KMS-11 (cell line): ENCODE measurements at regions not wholly inside any gene's neighbourhood (a gene's known extent, or its start where the extent isn't known, plus 50 kb on each side); places are given as distances from the start of the nearest gene placed in this dataset.

Experiments
- H2AFZ ChIP-seq: fragments of 200-600 bp; sonication (generic); 2 replicates; pipeline ENCODE4 v1.6.1; 2016; ENCODE audit warnings: antibody characterized with exemption, mixed run types, low read depth
- H3K27ac ChIP-seq: fragments of 200-600 bp; sonication (generic); 2 replicates; pipeline ENCODE4 v1.6.1; 2016; ENCODE audit warnings: mild to moderate bottlenecking, mixed run types
- H3K27me3 ChIP-seq: fragments of 200-600 bp; sonication (generic); 2 replicates; pipeline ENCODE4 v1.6.1; 2017; ENCODE audit warnings: mild to moderate bottlenecking, low read depth, mixed run types, moderate library complexity; ENCODE audit not compliant: insufficient read depth
- H3K36me3 ChIP-seq: fragments of 200-600 bp; sonication (generic); 2 replicates; pipeline ENCODE4 v1.6.1; 2017; ENCODE audit warnings: mild to moderate bottlenecking, mixed run types; ENCODE audit not compliant: insufficient read depth
- H3K4me1 ChIP-seq: fragments of 200-600 bp; sonication (generic); 2 replicates; pipeline ENCODE4 v1.6.1; 2016; ENCODE audit warnings: mild to moderate bottlenecking, low read depth, mixed run types; ENCODE audit not compliant: poor library complexity, severe bottlenecking
- H3K4me2 ChIP-seq: fragments of 200-600 bp; sonication (generic); 2 replicates; pipeline ENCODE4 v1.7.0; 2016; ENCODE audit warnings: mild to moderate bottlenecking, mixed run types
- H3K4me3 ChIP-seq: fragments of 200-600 bp; sonication (generic); IDR thresholded peaks from 2 replicates; pipeline ENCODE4 v1.6.1; 2017; ENCODE audit warnings: low read depth, low read length, mixed read lengths; ENCODE audit not compliant: insufficient read depth
- H3K79me2 ChIP-seq: fragments of 200-600 bp; sonication (generic); 2 replicates; pipeline ENCODE4 v1.6.1; 2016; ENCODE audit warnings: low read depth, mixed run types; ENCODE audit not compliant: insufficient read depth
- H3K9ac ChIP-seq: fragments of 200-600 bp; sonication (generic); 2 replicates; pipeline ENCODE4 v1.6.1; 2016; ENCODE audit warnings: mild to moderate bottlenecking, mixed run types
- H4K20me1 ChIP-seq: fragments of 200-600 bp; sonication (generic); 2 replicates; pipeline ENCODE4 v1.6.1; 2016; ENCODE audit warnings: mild to moderate bottlenecking, mixed run types; ENCODE audit not compliant: insufficient read depth
- TF ChIP-seq, protein P1 (sequence below): fragments of 200-600 bp; sonication (generic); conservative IDR thresholded peaks from 2 replicates; pipeline ENCODE4 v1.6.1; 2017; ENCODE audit warnings: low read depth, mild to moderate bottlenecking, antibody characterized with exemption, low read length, moderate library complexity, mixed read lengths

DNA sequence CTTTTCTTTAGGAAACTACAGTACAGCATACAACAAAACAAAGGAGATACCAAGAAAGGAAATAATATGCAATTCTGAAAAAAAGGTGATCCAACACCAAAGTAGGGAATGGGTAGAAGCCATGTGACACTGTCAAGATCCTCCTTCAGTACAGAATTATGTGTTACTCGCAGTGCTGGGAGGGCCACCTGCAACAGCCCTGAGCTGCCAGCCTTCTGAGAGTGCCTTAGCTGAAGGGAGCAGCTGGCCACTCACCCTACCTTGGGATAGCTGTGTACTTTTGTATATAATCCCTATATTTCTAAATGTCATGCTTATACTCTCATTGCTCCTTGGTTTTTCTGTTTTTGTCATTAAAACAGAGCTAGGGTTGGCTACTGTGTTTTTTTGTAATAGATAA is 1518.2 kb upstream of the PCDH20 start:
- TF ChIP-seq, protein P1, sequence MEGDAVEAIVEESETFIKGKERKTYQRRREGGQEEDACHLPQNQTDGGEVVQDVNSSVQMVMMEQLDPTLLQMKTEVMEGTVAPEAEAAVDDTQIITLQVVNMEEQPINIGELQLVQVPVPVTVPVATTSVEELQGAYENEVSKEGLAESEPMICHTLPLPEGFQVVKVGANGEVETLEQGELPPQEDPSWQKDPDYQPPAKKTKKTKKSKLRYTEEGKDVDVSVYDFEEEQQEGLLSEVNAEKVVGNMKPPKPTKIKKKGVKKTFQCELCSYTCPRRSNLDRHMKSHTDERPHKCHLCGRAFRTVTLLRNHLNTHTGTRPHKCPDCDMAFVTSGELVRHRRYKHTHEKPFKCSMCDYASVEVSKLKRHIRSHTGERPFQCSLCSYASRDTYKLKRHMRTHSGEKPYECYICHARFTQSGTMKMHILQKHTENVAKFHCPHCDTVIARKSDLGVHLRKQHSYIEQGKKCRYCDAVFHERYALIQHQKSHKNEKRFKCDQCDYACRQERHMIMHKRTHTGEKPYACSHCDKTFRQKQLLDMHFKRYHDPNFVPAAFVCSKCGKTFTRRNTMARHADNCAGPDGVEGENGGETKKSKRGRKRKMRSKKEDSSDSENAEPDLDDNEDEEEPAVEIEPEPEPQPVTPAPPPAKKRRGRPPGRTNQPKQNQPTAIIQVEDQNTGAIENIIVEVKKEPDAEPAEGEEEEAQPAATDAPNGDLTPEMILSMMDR = no peak
- H3K27me3 ChIP-seq = no peaks in the 10 kb centered on the region
- no peak overlapping the region for H2AFZ ChIP-seq
- H3K4me2 ChIP-seq = no peak overlapping the region
- no peaks in the 10 kb centered on the region for H4K20me1 ChIP-seq
- no peaks in the 10 kb centered on the region for H3K36me3 ChIP-seq
- H3K4me1 ChIP-seq = no peaks in the 10 kb centered on the region
- H3K27ac ChIP-seq = no peak overlapping the region
- no peaks in the 10 kb centered on the region for H3K79me2 ChIP-seq
- H3K4me3 ChIP-seq = no peak overlapping the region
- no peak overlapping the region for H3K9ac ChIP-seq

DNA sequence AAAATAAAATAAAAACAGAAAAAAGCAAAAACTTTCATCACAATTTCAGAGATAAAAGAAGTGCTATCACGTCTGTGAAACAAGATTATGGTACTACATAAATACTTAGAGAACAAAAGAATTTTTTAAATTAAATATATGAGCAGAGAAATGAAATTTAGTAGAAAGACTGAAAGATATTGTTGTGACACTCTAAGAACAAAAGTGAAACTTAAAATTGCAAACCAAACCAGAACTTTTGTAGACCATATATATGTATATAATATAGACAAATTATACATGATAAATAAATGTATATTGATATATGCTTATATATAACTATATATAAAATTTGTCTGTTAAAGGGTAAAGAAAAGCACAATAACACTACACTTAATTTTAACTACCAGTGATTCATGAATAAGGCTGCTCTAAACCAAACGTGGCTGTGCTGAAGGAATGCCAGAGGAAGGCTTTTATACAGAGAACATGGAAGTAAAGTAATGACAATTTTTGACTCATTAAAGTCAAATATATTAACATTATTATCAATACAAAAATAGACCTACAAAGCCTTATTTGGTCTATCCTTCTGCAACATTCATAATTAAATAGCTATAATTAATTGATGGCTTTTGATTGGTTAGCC is 1516.7 kb upstream of the PCDH20 start:
- no peak overlapping the region; the same call in 1 of the 2 replicates for H2AFZ ChIP-seq
- H3K27me3 ChIP-seq = no peaks in the 10 kb centered on the region
- H3K4me1 ChIP-seq = no peaks in the 10 kb centered on the region
- H3K79me2 ChIP-seq = no peaks in the 10 kb centered on the region
- H3K4me2 ChIP-seq = no peak overlapping the region
- H3K4me3 ChIP-seq = no peak overlapping the region
- no peak overlapping the region for H3K27ac ChIP-seq
- H3K9ac ChIP-seq = no peak overlapping the region
- TF ChIP-seq, protein P1 = no peak
- no peaks in the 10 kb centered on the region for H3K36me3 ChIP-seq
- H4K20me1 ChIP-seq = no peaks in the 10 kb centered on the region

DNA sequence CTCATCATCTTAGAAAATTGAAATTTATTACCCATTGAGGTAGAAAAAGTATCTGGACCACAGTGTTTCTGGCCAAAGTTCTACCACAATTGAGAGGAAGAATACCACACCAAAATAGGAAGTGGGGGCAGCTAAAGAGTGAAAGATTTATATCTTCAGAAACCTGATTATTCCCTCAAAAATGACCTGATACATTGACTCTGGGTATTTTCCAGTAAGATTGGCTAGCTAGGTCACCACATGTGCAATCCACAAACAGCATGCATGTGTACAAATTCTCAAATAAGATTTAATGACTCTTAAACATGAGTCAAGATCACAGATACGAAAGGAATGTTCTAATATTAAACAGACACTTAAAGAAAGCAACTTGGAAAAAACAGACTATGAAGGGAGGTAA is 1516.2 kb upstream of the PCDH20 start:
- H3K27ac ChIP-seq = no peak overlapping the region
- H3K4me2 ChIP-seq = no peak overlapping the region
- no peaks in the 10 kb centered on the region for H3K36me3 ChIP-seq
- no peak overlapping the region; the same call in 1 of the 2 replicates for H2AFZ ChIP-seq
- TF ChIP-seq, protein P1 = no peak
- H3K79me2 ChIP-seq = no peaks in the 10 kb centered on the region
- no peak overlapping the region for H3K4me3 ChIP-seq
- H3K27me3 ChIP-seq = no peaks in the 10 kb centered on the region
- no peaks in the 10 kb centered on the region for H4K20me1 ChIP-seq
- no peak overlapping the region for H3K9ac ChIP-seq
- H3K4me1 ChIP-seq = no peaks in the 10 kb centered on the region

DNA sequence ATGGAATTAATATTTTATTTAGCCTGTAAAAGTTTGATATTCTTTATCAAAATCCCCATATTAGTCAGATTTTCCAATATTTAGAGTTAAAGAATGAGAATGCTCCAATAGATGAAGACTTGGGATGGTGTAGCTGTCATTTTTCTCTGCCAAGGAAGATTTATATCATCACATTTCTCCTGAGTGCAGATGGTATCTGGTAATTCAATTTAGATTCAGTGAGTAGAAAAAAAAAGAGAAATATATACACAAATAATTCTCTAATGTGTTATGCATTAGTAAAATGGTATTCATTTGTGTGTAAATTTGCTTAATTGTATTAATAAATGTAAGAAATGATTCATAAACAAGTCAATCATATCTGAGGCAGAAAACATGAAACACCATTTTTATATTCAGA is 1508.7 kb upstream of the PCDH20 start:
- H3K27me3 ChIP-seq = no peaks in the 10 kb centered on the region
- H4K20me1 ChIP-seq = no peaks in the 10 kb centered on the region
- no peak overlapping the region for H3K27ac ChIP-seq
- no peak overlapping the region for H3K4me3 ChIP-seq
- H3K9ac ChIP-seq = no peak overlapping the region
- H3K4me1 ChIP-seq = no peaks in the 10 kb centered on the region
- H3K79me2 ChIP-seq = no peaks in the 10 kb centered on the region
- no peak overlapping the region for H2AFZ ChIP-seq
- H3K36me3 ChIP-seq = no peaks in the 10 kb centered on the region
- H3K4me2 ChIP-seq = no peak overlapping the region
- TF ChIP-seq, protein P1 = no peak
